GM12891 (cell line): ENCODE measurements at regions not wholly inside any gene's neighbourhood (a gene's known extent, or its start where the extent isn't known, plus 50 kb on each side); places are given as distances from the start of the nearest gene placed in this dataset.

Experiments used
- DNase-seq: peaks from one replicate; pipeline ENCODE4 v3.0.0; 2011; ENCODE audit warnings: low spot score; ENCODE audit not compliant: insufficient read length
- FAIRE-seq: peaks from 2 replicates; lab custom pipeline; 2011; peaks lifted over from hg19 to GRCh38; lab: Jason Lieb, UNC
- PAX5 ChIP-seq: IDR thresholded peaks from 2 replicates; pipeline ENCODE4 v1.6.1; 2011; ENCODE audit warnings: low read length, moderate library complexity, mild to moderate bottlenecking; ENCODE audit not compliant: insufficient read depth, severe bottlenecking
- POLR2A ChIP-seq: IDR thresholded peaks from 2 replicates; pipeline ENCODE4 v1.6.1; 2011; ENCODE audit warnings: low read depth, low read length, control low read depth
- POLR2AphosphoS5 ChIP-seq: IDR thresholded peaks from 2 replicates; pipeline ENCODE4 v1.6.1; 2011; ENCODE audit warnings: low read depth, low read length, control low read depth
- POU2F2 ChIP-seq: IDR thresholded peaks from 2 replicates; pipeline ENCODE4 v1.6.1; 2011; ENCODE audit warnings: low read depth, mild to moderate bottlenecking, control low read depth, low read length, moderate library complexity
- SPI1 ChIP-seq: IDR thresholded peaks from 2 replicates; pipeline ENCODE4 v1.6.1; 2011; ENCODE audit warnings: low read depth, low read length, control low read depth
- TAF1 ChIP-seq: IDR thresholded peaks from 2 replicates; pipeline ENCODE4 v1.6.1; 2011; ENCODE audit warnings: low read depth, low read length, control low read depth

DNA sequence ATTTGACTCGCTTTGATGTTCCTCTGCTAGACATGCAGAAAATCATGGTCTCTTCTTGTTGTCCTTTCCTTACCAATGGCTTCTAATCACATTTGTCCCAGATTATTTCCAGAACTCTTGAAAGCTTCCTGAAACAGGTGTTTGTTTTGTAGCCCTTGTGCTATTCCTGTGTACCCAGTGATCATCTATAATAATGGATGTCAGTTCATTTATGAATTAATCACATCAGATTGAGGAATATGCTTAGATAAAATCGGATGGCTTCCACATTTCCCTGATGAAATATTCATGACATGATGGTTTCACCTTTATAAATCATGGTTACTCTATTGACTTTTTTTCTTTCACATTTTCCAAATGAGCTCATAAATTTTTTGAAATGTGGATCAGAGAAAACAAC, 359.0 kb upstream of the DMAC1 start:
- DNase-seq (no peak), FAIRE-seq (no peak)
- no peak for TF ChIP-seq POLR2AphosphoS5
- TF ChIP-seq PAX5: no peak
- no peak for TF ChIP-seq POLR2A
- TF ChIP-seq POU2F2: no peak
- TF ChIP-seq SPI1: no peak
- TF ChIP-seq TAF1: no peak

DNA sequence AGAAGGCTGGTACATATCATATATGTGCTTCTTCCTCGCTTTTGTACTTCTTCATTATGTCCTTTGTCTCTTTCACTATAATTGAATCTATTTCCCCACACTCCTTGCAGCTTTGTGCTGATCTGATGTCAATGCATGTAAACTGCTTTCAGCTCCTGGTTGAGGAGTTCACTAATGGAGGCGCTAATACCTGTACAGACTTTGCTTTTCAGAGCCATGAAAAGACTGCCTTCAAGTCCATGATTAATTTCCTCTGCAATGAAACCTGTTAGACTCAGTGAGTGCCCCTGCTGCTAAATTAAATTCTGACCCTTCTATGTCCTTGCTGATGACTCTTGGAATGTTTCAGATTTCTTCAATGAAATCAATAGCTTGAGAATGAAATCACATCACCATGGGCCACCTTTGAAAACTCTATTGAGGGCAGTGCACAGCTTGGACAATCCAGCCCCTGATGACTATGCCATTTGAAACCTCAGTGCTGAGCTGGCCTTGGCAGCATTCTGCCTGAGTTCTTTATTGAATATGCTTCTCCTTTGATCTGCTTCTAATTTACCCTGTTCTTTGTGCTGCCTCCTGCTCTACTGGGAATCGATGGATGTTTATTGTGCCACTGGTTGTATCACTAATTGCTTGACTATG, 358.2 kb upstream of the DMAC1 start:
- FAIRE-seq (no peak), DNase-seq (no peak)
- TF ChIP-seq PAX5 (no peak), POLR2A (no peak), TAF1 (no peak), POU2F2 (no peak), SPI1 (no peak), POLR2AphosphoS5 (no peak)

DNA sequence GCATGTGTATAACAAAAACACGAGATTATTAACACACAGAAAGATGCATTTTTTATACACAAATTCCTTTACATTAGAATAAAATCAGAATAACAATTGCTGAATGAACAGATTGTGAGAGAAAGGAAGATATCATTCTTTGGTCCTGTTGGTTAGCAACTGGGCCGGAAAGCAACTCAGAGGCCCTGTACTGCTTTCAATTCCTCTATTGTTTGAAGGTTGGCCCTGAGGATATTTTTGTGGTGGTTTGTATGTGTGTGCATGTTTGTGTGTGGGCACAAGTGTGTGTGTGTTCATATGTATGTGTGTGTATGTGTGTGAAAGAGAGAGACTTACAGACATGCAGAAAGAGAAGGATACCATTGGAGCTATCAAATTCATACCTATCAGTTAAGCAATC, 356.8 kb upstream of the DMAC1 start:
- no peak for FAIRE-seq
- TF ChIP-seq POLR2AphosphoS5 (no peak), SPI1 (peak; percentile 23; the same call in 1 of the 2 replicates), POLR2A (no peak)
- DNase-seq: no peak

DNA sequence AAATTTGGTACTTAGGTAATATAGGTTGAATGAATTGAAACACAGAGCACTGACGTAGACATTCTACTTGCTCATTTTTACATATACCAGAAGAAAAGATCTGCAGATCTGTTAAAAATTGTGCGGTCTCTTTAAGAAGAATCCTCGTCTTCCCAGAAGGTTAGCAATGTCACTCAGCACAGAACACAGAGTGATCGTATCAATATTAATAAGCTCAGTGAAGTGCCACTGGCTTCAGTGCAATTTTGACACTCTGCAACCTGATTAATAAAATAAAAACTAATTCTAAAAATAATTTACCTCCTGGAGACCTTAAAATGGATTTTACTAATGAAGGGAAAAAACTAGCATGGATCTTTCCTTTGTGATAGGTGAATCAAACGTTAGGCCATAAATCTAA, 356.1 kb upstream of the DMAC1 start:
- FAIRE-seq (no peak), DNase-seq (no peak)
- TF ChIP-seq POLR2AphosphoS5 (no peak), POU2F2 (no peak), SPI1 (no peak), POLR2A (no peak), PAX5 (no peak), TAF1 (no peak)

DNA sequence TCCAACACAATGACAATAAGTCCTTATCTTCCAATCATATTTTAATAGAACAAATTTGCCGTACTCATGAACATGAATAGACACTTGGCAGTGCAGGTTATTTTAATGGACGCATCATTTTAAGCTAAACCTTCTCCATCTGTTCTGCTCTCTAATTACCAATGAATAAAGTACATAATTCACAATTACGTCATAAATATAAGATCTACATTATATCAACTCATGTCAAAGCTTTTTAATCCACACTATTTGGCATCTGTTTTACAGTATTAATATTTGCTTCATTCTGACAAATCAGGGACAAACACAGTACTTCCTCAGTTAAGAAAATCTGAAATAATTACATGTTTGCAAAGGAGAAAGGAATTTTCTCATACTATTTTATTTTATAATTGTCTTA, 344.1 kb upstream of the DMAC1 start:
- DNase-seq (no peak), FAIRE-seq (no peak)
- no peak for TF ChIP-seq PAX5
- TF ChIP-seq POU2F2: no peak
- TF ChIP-seq POLR2A: no peak
- no peak for TF ChIP-seq TAF1
- no peak for TF ChIP-seq POLR2AphosphoS5
- no peak for TF ChIP-seq SPI1

DNA sequence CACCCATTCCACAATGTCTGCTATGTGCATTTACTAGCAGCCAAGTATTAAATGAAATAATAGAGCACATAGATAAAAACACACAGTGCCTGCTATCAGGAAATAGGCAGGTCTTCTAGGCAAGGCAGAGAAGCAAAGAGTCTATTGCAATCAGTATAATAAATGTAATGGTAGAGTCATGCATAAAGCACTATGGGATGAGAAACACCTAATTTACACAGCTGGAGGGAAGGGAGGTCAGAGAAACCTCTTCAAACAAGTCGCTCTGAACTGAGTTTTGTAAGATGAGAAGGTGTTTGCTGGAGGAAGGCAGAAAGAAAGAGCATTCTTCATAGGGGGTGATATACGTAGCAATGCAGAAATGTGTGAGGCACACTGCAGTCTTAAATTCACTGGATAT, 341.0 kb upstream of the DMAC1 start:
- DNase-seq (no peak), FAIRE-seq (no peak)
- TF ChIP-seq PAX5 (no peak), POLR2AphosphoS5 (no peak), SPI1 (no peak), POU2F2 (no peak), TAF1 (no peak), POLR2A (no peak)

DNA sequence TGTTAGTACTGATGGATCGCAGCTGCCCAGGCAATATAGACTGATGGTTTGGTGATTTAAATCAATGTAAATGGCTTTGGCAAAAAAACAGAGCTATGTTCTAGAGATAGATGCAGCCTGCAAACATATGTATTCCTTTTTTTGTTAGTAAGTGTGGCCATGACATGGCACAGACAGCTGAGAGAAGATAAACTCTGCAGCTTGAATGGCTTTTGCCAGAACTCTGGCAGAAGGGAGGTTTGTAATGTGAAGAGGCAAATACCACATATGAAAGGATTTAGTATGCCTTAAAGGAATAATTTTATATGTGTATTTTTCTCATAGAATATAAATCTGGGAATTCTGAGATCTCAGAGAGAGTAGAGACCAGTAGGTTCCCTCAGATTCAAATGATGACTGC, 340.2 kb upstream of the DMAC1 start:
- no peak for TF ChIP-seq TAF1
- no peak for TF ChIP-seq POU2F2
- TF ChIP-seq POLR2AphosphoS5: no peak
- TF ChIP-seq SPI1: no peak
- no peak for TF ChIP-seq POLR2A
- TF ChIP-seq PAX5: no peak
- DNase-seq: no peak
- FAIRE-seq: no peak

DNA sequence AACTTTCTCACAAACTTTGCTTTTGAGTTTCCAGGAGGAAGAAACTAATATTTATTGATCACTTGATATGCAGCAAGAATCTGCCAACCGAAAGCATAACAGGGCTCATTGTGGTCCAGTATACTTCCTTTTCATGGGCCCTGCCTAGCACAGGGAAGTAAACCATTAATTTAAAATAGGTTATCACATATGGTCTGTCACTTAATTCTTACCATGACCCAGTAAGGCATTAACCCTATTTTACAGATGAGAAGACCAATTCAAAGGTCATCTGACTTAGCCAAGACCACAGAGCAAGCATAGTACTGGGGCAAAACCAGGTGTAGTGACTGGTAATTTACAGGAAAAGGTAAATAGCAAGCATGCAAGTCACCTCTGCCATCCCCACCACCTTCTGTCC, 336.9 kb upstream of the DMAC1 start:
- FAIRE-seq: no peak
- TF ChIP-seq PAX5: no peak
- TF ChIP-seq SPI1: no peak
- TF ChIP-seq TAF1: no peak
- no peak for TF ChIP-seq POU2F2
- TF ChIP-seq POLR2A: no peak
- TF ChIP-seq POLR2AphosphoS5: no peak
- DNase-seq: no peak

DNA sequence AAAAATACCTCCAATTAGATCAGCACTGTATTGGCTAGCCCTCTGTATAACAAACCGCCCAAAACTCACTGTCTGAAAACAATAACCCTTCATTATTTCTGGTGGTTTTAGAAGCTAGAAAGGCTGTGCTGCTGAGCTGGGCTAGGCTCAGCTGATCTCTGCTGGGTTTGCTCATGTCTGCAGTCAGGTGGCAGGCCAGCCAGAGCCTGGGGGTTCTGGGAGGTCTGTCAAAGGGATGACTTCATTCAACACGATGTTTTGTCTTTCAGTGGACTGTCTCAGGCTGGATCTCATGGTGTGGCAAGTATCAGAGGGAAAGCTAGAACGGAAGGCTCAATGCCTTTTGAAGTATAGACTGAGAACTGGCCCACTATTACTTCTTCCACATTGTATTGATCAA, 335.1 kb upstream of the DMAC1 start:
- no peak for FAIRE-seq
- no peak for TF ChIP-seq POU2F2
- no peak for TF ChIP-seq PAX5
- TF ChIP-seq SPI1: no peak
- no peak for TF ChIP-seq TAF1
- no peak for TF ChIP-seq POLR2AphosphoS5
- no peak for TF ChIP-seq POLR2A
- DNase-seq: no peak

DNA sequence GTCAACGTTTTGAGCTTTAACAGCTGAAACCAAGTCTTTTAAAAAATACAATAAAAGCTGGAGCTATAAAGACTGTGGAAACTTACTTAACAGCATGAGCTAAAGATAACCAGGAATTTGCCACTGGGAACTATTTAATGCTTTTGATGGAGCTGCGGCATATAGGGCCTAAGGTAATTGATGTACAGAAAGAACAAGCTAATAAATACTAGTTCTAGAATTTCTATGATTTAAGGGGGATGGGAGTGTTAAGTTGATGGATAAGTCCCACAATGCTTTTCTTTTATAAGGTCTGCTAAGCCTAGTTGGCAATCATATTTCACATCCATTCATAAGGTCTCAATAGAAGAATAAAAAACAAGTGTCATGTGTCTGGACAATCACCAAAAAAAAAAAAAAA, 334.0 kb upstream of the DMAC1 start:
- FAIRE-seq: no peak
- no peak for TF ChIP-seq POU2F2
- no peak for TF ChIP-seq TAF1
- TF ChIP-seq POLR2A: no peak
- no peak for TF ChIP-seq PAX5
- no peak for TF ChIP-seq POLR2AphosphoS5
- TF ChIP-seq SPI1: no peak
- no peak for DNase-seq

DNA sequence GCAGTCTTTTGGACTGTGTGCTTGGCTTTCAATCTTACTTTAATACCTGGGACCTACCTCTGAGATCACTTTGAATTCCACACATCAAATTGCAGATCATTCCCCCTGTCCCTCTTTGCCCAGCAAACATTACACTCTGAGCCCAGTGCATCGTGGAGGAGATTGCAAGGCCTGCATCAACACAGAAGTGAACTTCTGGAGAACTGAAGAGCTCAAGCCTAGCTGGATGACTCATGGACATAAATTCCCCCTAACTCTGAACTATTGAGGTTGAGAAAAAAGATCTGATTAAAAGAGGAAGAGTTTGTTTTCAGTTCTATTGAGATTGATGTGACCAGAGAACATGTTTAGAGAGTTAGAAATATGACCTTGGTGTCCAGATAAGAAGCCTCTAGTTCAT, 316.0 kb upstream of the DMAC1 start:
- no peak for FAIRE-seq

DNA sequence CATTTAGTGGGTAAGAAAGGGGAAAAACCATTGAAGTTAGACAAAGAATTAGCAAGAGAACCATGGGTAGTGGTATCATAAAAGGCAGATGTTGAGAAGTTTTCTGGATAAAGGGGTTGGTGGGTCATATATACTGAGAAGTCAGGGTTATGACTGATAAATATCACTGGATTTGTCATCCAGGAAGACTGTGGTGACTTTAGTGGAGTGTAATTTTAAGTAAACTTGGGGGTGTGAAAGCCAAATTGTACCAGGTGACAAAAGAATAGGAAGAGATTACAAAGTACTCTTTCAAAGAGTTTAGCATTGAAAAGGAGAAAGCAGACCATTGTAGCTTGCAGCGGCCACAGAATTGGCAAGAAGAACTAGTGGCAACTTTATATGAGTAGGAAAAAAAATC, 315.2 kb upstream of the DMAC1 start:
- FAIRE-seq: no peak
- DNase-seq: no peak
- TF ChIP-seq POU2F2 (no peak), POLR2AphosphoS5 (no peak), POLR2A (no peak)

More for the DNA sequence above, 316.0 kb upstream of the DMAC1 start:
- no peak for DNase-seq
- TF ChIP-seq TAF1 (no peak), POU2F2 (no peak), POLR2AphosphoS5 (no peak), POLR2A (no peak), PAX5 (no peak), SPI1 (no peak)
